Sciatic nerve (tissue), 2 donors: ENCODE measurements at regions not wholly inside any gene's neighbourhood (a gene's known extent, or its start where the extent isn't known, plus 50 kb on each side); places are given as distances from the start of the nearest gene placed in this dataset.
"Not testable (repeated sequence)": the region's sequence is repeated elsewhere in the genome, so short reads cannot be mapped to it uniquely, and the experiment has no call there.

Experiments
- ATAC-seq: fragments of 200-7000 bp; cut with Tn5 transposase; one replicate; pipeline ENCODE4 v1.9.1; 2020; ENCODE audit warnings: mild to moderate bottlenecking, moderate library complexity
- DNase-seq: peaks from one replicate; pipeline ENCODE4 v3.0.0-alpha.2; 2020; ENCODE audit warnings: low spot score
- intact Hi-C: fragments of 100-400 bp; cut with DNase I; formaldehyde crosslinking; loops from one replicate; pipeline ENCODE4 v1.14.2; 2022
- donor health status: DM: no; HTN: no; CAD: no.
- donor health status: DM: no; HTN: no; CAD: no.

GRCh38 chr1:168824418-168825065, 95.5 kb upstream of the DPT start:
- intact Hi-C loops: no loop called here
- DNase-seq: no peak
- no peak for ATAC-seq

GRCh38 chr1:168825129-168825528, 96.1 kb upstream of the DPT start:
- intact Hi-C loops: no loop called here
- ATAC-seq: no peak
- no peak for DNase-seq

- DNase-seq (no peak), ATAC-seq (no peak)
- intact Hi-C loops: no loop called here
Measured at GRCh38 chr1:168825820-168826219, 96.8 kb upstream of the DPT start.

GRCh38 chr1:168826269-168826668, 97.3 kb upstream of the DPT start:
- intact Hi-C loops: no loop called here
- DNase-seq: no peak
- no peak for ATAC-seq

- DNase-seq (no peak), ATAC-seq (no peak)
- intact Hi-C loops: no loop called here
Measured at GRCh38 chr1:168827557-168827956, 98.6 kb upstream of the DPT start.

GRCh38 chr1:168829876-168830275, 100.9 kb upstream of the DPT start:
- no peak for DNase-seq
- ATAC-seq: no peak
- intact Hi-C loops: no loop called here

- intact Hi-C loops: no loop called here
- no peak for DNase-seq
- ATAC-seq: no peak
Measured at GRCh38 chr1:168830562-168830961, 101.6 kb upstream of the DPT start.

GRCh38 chr1:168832661-168833060, 103.7 kb upstream of the DPT start:
- DNase-seq (no peak), ATAC-seq (no peak)
- intact Hi-C loops: no loop called here

GRCh38 chr1:168833362-168833761, 104.4 kb upstream of the DPT start:
- DNase-seq (no peak), ATAC-seq (no peak)
- intact Hi-C loops: no loop called here

- intact Hi-C loops: no loop called here
- ATAC-seq (no peak), DNase-seq (no peak)
Measured at GRCh38 chr1:168833801-168834224, 104.8 kb upstream of the DPT start.

- DNase-seq (no peak), ATAC-seq (no peak)
- intact Hi-C loops: no loop called here
Measured at GRCh38 chr1:168834225-168834872, 105.3 kb upstream of the DPT start.

- ATAC-seq: no peak
- intact Hi-C loops: no loop called here
- no peak for DNase-seq
Measured at GRCh38 chr1:168835176-168835575, 106.2 kb upstream of the DPT start.

- intact Hi-C loops: no loop called here
- DNase-seq (no peak), ATAC-seq (no peak)
Measured at GRCh38 chr1:168835791-168836190, 106.8 kb upstream of the DPT start.

GRCh38 chr1:168836469-168836868, 107.5 kb upstream of the DPT start:
- ATAC-seq (no peak), DNase-seq (no peak)
- intact Hi-C loops: no loop called here

GRCh38 chr1:168837230-168837629, 108.2 kb upstream of the DPT start:
- DNase-seq, intact Hi-C loops: not testable (repeated sequence)

GRCh38 chr1:168842306-168842705, 113.3 kb upstream of the DPT start:
- intact Hi-C loops: no loop called here
- ATAC-seq (no peak), DNase-seq (no peak)

More at GRCh38 chr1:168837230-168837629, 108.2 kb upstream of the DPT start:
- not testable (repeated sequence) for ATAC-seq

GRCh38 chr1:168842916-168843315, 113.9 kb upstream of the DPT start:
- intact Hi-C loops: no loop called here
- no peak for DNase-seq
- ATAC-seq: no peak

- DNase-seq: no peak
- ATAC-seq: no peak
- intact Hi-C loops: no loop called here
Measured at GRCh38 chr1:168843401-168843800, 114.4 kb upstream of the DPT start.

- DNase-seq (no peak), ATAC-seq (no peak)
- intact Hi-C loops: no loop called here
Measured at GRCh38 chr1:168843950-168844349, 114.9 kb upstream of the DPT start.

- intact Hi-C loops: no loop called here
- DNase-seq: no peak
- no peak for ATAC-seq
Measured at GRCh38 chr1:168845140-168845539, 116.1 kb upstream of the DPT start.

GRCh38 chr1:168848051-168848450, 119.0 kb upstream of the DPT start:
- intact Hi-C loops: no loop called here
- DNase-seq (no peak), ATAC-seq (no peak)
